SW 1271 (cell line): ENCODE measurements at regions not wholly inside any gene's neighbourhood (a gene's known extent, or its start where the extent isn't known, plus 50 kb on each side); places are given as distances from the start of the nearest gene placed in this dataset.

ENCODE experiments used
- DNase-seq, 2 experiments: peaks; one replicate each; lab custom pipeline; 2025; lab: John Stamatoyannopoulos, UW

GRCh38 chr18:73918816-73919215 lies 228.8 kb downstream of the FBXO15 start:
- DNase-seq, result no peak

GRCh38 chr18:73917046-73917445 lies 230.6 kb downstream of the FBXO15 start:
- DNase-seq, result no peak

GRCh38 chr18:73913505-73913904 lies 234.1 kb downstream of the FBXO15 start:
- DNase-seq, result no peak

- no peak for DNase-seq
Measured at GRCh38 chr18:73908323-73908722, 239.3 kb downstream of the FBXO15 start.

GRCh38 chr18:73901566-73901965 lies 246.1 kb downstream of the FBXO15 start:
- no peak for DNase-seq

GRCh38 chr18:73901151-73901550 lies 246.5 kb downstream of the FBXO15 start:
- no peak for DNase-seq

GRCh38 chr18:73900106-73900835 lies 247.4 kb downstream of the FBXO15 start:
- no peak for DNase-seq

- no peak for DNase-seq
Measured at GRCh38 chr18:73897517-73897916, 250.1 kb downstream of the FBXO15 start.

GRCh38 chr18:73896685-73897084 lies 250.9 kb downstream of the FBXO15 start:
- DNase-seq, result no peak

GRCh38 chr18:73895701-73896100 lies 251.9 kb downstream of the FBXO15 start:
- DNase-seq, result no peak

GRCh38 chr18:73893880-73894279 lies 253.8 kb downstream of the FBXO15 start:
- no peak for DNase-seq

GRCh38 chr18:73891572-73892421 lies 255.8 kb downstream of the FBXO15 start:
- no peak for DNase-seq

GRCh38 chr18:73888565-73888964 lies 259.1 kb downstream of the FBXO15 start:
- no peak for DNase-seq

GRCh38 chr18:73887801-73888200 lies 259.8 kb downstream of the FBXO15 start:
- no peak for DNase-seq

- no peak for DNase-seq
Measured at GRCh38 chr18:73884868-73885267, 262.8 kb downstream of the FBXO15 start.

GRCh38 chr18:73881396-73881917 lies 266.2 kb downstream of the FBXO15 start:
- no peak for DNase-seq

- DNase-seq, result no peak
Measured at GRCh38 chr18:73880387-73880786, 267.2 kb downstream of the FBXO15 start.

GRCh38 chr18:73879766-73880165 lies 267.9 kb downstream of the FBXO15 start:
- DNase-seq, result no peak

- DNase-seq, result no peak
Measured at GRCh38 chr18:73879328-73879727, 268.3 kb downstream of the FBXO15 start.

- no peak for DNase-seq
Measured at GRCh38 chr18:73869182-73869581, 278.5 kb downstream of the FBXO15 start.

GRCh38 chr18:73861771-73862170 lies 285.9 kb downstream of the FBXO15 start:
- no peak for DNase-seq

GRCh38 chr18:73859837-73860397 lies 287.7 kb downstream of the FBXO15 start:
- no peak for DNase-seq
